ENCODE measurements at regions not wholly inside any gene's neighbourhood (a gene's known extent, or its start where the extent isn't known, plus 50 kb on each side); places are given as distances from the start of the nearest gene placed in this dataset.
"Not testable (repeated sequence)": the region's sequence is repeated elsewhere in the genome, so short reads cannot be mapped to it uniquely, and the experiment has no call there.

DNA sequence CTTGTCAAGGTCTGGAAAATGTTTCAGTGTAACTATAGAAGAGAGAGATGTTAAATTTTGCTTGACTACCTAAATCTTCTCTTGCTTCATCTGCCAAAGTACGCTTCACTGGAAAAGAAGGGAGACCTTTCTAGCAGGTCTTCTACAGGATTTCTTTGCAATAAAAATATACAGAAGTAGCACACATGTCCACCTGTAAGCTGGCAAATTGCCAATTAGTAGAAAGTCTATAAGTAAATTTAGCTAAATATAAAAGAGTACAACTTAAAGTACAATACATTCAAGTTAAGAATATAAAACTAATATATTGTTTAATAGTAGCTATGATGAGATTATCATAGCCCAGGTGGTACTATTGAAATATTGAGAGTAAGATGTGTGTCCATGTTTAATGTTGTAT lies 128.5 kb upstream of the EDNRB start:
- TF ChIP-seq EZH2 (IDR thresholded peaks at IDR 0.05; ENCODE audit: borderline replicate concordance, low read depth, low read length, poor library complexity, severe bottlenecking): no peak
- TF ChIP-seq, protein P1, sequence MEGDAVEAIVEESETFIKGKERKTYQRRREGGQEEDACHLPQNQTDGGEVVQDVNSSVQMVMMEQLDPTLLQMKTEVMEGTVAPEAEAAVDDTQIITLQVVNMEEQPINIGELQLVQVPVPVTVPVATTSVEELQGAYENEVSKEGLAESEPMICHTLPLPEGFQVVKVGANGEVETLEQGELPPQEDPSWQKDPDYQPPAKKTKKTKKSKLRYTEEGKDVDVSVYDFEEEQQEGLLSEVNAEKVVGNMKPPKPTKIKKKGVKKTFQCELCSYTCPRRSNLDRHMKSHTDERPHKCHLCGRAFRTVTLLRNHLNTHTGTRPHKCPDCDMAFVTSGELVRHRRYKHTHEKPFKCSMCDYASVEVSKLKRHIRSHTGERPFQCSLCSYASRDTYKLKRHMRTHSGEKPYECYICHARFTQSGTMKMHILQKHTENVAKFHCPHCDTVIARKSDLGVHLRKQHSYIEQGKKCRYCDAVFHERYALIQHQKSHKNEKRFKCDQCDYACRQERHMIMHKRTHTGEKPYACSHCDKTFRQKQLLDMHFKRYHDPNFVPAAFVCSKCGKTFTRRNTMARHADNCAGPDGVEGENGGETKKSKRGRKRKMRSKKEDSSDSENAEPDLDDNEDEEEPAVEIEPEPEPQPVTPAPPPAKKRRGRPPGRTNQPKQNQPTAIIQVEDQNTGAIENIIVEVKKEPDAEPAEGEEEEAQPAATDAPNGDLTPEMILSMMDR (conservative IDR thresholded peaks at IDR 0.05; ENCODE audit: low read depth, low read length): no peak
- H3K4me3 ChIP-seq (ENCODE audit: low read depth, low read length, poor library complexity, severe bottlenecking): no peak overlapping the region
- H3K27ac ChIP-seq (ENCODE audit: low read depth, low read length, poor library complexity, severe bottlenecking): no peak overlapping the region
- no TSS peak for BruUV-seq (replicated peaks)
- ChIA-PET CTCF (no interaction called here), POLR2A (ENCODE audit: low non-redundant PET) (no interaction called here)
- H3K27me3 ChIP-seq (replicated peaks; ENCODE audit: insufficient read depth, low read depth, low read length, poor library complexity): no peaks in the 10 kb centered on the region
- no peak for DNase-seq (ENCODE audit: low spot score)
- H3K4me1 ChIP-seq (ENCODE audit: insufficient read depth, low read length, poor library complexity, severe bottlenecking): no peaks in the 10 kb centered on the region
- H3K36me3 ChIP-seq (ENCODE audit: insufficient read depth, low read length, poor library complexity, severe bottlenecking): no peaks in the 10 kb centered on the region
- H3K9me3 ChIP-seq (ENCODE audit: low read depth, low read length, poor library complexity, severe bottlenecking): no peaks in the 10 kb centered on the region
- intact Hi-C loops (cut with micrococcal nuclease; ENCODE audit: unreplicated experiment): no loop called here

DNA sequence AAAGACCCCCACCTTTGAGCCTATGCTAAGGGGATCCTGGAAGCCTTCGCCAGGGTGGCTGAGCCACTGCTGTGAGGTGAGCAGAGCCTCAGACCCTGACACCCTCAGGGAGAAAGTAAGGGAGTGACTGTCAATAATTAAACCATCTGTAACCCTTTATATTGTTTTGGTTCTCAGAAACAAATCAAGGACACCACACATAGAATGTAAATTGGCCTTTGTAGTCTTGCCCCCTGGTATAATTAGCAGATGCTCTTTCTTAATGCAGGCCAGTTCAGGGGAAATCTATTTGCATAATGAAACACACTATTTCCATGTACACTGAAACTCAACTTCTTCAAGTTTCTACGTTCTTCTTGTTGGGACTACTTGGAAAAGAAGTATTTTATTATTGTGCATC lies 127.7 kb upstream of the EDNRB start:
- Histone ChIP-seq H3K36me3 (ENCODE audit: insufficient read depth, low read length, poor library complexity, severe bottlenecking) (no peaks in the 10 kb centered on the region), H3K4me3 (ENCODE audit: low read depth, low read length, poor library complexity, severe bottlenecking) (no peak overlapping the region), H3K27ac (ENCODE audit: low read depth, low read length, poor library complexity, severe bottlenecking) (no peak overlapping the region), H3K9me3 (ENCODE audit: low read depth, low read length, poor library complexity, severe bottlenecking) (no peaks in the 10 kb centered on the region), H3K4me1 (ENCODE audit: insufficient read depth, low read length, poor library complexity, severe bottlenecking) (no peaks in the 10 kb centered on the region), H3K27me3 (replicated peaks; ENCODE audit: insufficient read depth, low read depth, low read length, poor library complexity) (no peaks in the 10 kb centered on the region)
- TF ChIP-seq EZH2 (IDR thresholded peaks at IDR 0.05; ENCODE audit: borderline replicate concordance, low read depth, low read length, poor library complexity, severe bottlenecking): no peak
- TF ChIP-seq, protein P1 (conservative IDR thresholded peaks at IDR 0.05; ENCODE audit: low read depth, low read length): no peak
- intact Hi-C loops (cut with micrococcal nuclease; ENCODE audit: unreplicated experiment): no loop called here
- BruUV-seq (replicated peaks): no TSS peak
- POLR2A ChIA-PET (ENCODE audit: low non-redundant PET): no interaction called here
- CTCF ChIA-PET: no interaction called here
- DNase-seq (ENCODE audit: low spot score): no peak

DNA sequence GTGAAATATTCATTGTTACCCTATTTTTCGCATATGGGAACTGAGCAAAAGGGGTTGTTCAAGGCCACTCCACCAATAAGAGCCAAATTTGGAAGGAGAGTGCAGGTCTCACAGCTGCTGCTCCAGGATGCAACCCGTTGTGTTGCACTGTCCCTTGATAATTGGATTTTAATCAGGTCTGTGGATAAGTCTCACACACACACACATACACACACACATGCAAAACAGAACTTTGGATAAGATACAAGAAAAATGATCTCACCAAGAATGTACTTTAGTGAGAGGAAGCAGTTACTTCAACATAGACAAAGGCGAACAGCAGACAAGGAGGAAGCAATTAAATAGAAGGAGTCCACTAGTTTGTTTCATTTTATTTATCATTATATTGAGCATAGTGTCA lies 127.3 kb upstream of the EDNRB start:
- Histone ChIP-seq H3K4me1 (ENCODE audit: insufficient read depth, low read length, poor library complexity, severe bottlenecking) (no peaks in the 10 kb centered on the region), H3K9me3 (ENCODE audit: low read depth, low read length, poor library complexity, severe bottlenecking) (no peaks in the 10 kb centered on the region), H3K27me3 (replicated peaks; ENCODE audit: insufficient read depth, low read depth, low read length, poor library complexity) (no peaks in the 10 kb centered on the region), H3K27ac (ENCODE audit: low read depth, low read length, poor library complexity, severe bottlenecking) (no peak overlapping the region), H3K36me3 (ENCODE audit: insufficient read depth, low read length, poor library complexity, severe bottlenecking) (no peaks in the 10 kb centered on the region), H3K4me3 (ENCODE audit: low read depth, low read length, poor library complexity, severe bottlenecking) (no peak overlapping the region)
- peak; percentile 69 for DNase-seq (ENCODE audit: low spot score)
- ChIA-PET CTCF (no interaction called here), POLR2A (ENCODE audit: low non-redundant PET) (no interaction called here)
- TF ChIP-seq, protein P1 (conservative IDR thresholded peaks at IDR 0.05; ENCODE audit: low read depth, low read length): no peak
- no peak for TF ChIP-seq EZH2 (IDR thresholded peaks at IDR 0.05; ENCODE audit: borderline replicate concordance, low read depth, low read length, poor library complexity, severe bottlenecking)
- intact Hi-C loops (cut with micrococcal nuclease; ENCODE audit: unreplicated experiment): no loop called here
- BruUV-seq (replicated peaks): no TSS peak

DNA sequence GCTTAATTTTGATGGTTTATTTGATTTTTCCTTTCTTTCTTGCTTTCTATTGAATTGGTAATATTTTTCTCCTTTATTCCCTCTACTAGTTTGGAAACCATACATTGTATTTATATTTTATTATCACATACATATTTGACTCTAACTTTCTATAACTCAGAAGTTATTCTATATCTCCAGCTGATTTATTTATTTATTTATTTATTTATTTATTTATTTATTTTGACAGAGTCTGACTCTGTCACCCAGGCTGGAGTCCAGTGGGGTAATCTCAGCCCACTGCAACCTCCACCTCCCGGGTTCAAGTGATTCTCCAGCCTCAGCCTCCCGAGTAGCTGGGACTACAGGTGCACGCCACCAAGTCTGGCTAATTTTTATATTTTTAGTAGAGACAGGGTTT lies 122.7 kb upstream of the EDNRB start:
- POLR2A ChIA-PET (ENCODE audit: low non-redundant PET); H3K9me3 ChIP-seq (ENCODE audit: low read depth, low read length, poor library complexity, severe bottlenecking); H3K27ac ChIP-seq (ENCODE audit: low read depth, low read length, poor library complexity, severe bottlenecking); H3K27me3 ChIP-seq (replicated peaks; ENCODE audit: insufficient read depth, low read depth, low read length, poor library complexity); CTCF ChIA-PET; BruUV-seq (replicated peaks); DNase-seq (ENCODE audit: low spot score); H3K4me3 ChIP-seq (ENCODE audit: low read depth, low read length, poor library complexity, severe bottlenecking); intact Hi-C loops (cut with micrococcal nuclease; ENCODE audit: unreplicated experiment); H3K4me1 ChIP-seq (ENCODE audit: insufficient read depth, low read length, poor library complexity, severe bottlenecking); H3K36me3 ChIP-seq (ENCODE audit: insufficient read depth, low read length, poor library complexity, severe bottlenecking): not testable (repeated sequence)
